Activated CD4-positive, alpha-beta memory T cell treated with anti-CD3 and anti-CD28 coated beads for 36 hours (primary cell): ENCODE measurements at regions not wholly inside any gene's neighbourhood (a gene's known extent, or its start where the extent isn't known, plus 50 kb on each side); places are given as distances from the start of the nearest gene placed in this dataset.

ENCODE experiments used
- CTCF ChIA-PET: fragments of 350-600 bp; sonication (Branson Sonifier 250); formaldehyde crosslinking; loops from one replicate; lab custom pipeline; 2021; ENCODE audit warnings: antibody characterized with exemption, inconsistent platforms; lab: Charles Lee
- POLR2A ChIA-PET: fragments of 350-600 bp; sonication (Branson Sonifier 250); formaldehyde crosslinking; loops from one replicate; lab custom pipeline; 2021; ENCODE audit warnings: antibody characterized with exemption; lab: Charles Lee
- DNase-seq: peaks from one replicate; pipeline ENCODE4 v3.0.0-alpha.2; 2020
- H3K27ac Mint-ChIP-seq: one replicate; pipeline ENCODE4 v1.8.0; 2021; ENCODE audit warnings: mixed read lengths
- H3K27me3 Mint-ChIP-seq: one replicate; pipeline ENCODE4 v1.8.0; 2021; ENCODE audit warnings: mixed read lengths
- H3K36me3 Mint-ChIP-seq: one replicate; pipeline ENCODE4 v1.8.0; 2021; ENCODE audit warnings: mixed read lengths
- H3K4me1 Mint-ChIP-seq: one replicate; pipeline ENCODE4 v1.8.0; 2021; ENCODE audit warnings: low read depth, mixed read lengths
- H3K4me3 Mint-ChIP-seq: one replicate; pipeline ENCODE4 v1.8.0; 2021; ENCODE audit warnings: mild to moderate bottlenecking, mixed read lengths
- H3K9me3 Mint-ChIP-seq: one replicate; pipeline ENCODE4 v1.8.0; 2021; ENCODE audit warnings: mixed read lengths
- intact Hi-C: fragments of 100-400 bp; cut with micrococcal nuclease; formaldehyde crosslinking; loops from one replicate; pipeline ENCODE4 v1.15.1; 2023

DNA sequence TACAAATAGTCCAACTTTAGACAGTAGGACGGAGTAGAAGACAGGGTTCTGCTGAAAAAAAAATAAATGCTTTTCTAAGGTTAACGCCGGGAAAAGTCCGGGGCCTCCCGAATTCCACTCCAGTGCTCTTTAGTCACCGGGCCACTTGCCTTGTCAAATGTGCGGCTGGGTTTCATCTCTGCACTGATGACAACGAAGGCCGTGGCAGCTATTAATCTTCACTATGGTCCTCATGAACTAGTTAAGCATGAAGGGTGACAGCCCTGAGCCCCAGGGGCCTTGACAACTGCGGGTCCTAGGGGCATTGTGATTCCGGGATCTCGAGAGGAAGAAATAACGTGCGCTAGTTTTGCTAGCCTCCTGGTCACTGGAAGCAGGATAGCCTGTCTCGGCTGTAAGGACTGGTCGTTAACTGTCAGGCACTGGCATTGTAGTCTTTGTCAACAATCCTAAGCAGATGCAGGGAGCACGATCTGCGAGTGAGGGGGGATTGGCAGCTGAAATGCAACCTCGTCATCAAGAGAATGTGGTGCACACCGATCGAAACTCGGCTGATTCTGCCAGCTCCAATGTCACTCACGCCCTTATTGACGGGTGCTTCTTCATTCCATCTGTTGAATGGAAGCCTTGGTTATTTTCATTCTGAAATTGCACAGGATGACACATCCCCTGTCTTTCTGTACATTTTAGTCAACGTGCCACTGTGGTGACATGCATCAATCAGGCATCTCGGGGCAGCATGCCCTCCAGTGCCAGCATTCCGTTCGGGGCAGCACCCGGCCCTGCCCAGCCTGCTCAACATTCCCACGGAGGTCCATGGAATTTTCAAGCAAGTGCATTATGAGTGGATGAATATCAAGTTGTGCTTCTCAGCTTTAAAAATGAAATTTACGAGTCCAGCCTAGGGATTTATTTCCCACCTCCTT lies 51.6 kb upstream of the MGMT start:
- ChIA-PET POLR2A (no interaction called here), CTCF (no interaction called here)
- Mint-ChIP-seq H3K9me3 (no peaks in the 10 kb centered on the region), H3K4me1 (no peaks in the 10 kb centered on the region), H3K27ac (no peak overlapping the region), H3K4me3 (no peak overlapping the region), H3K36me3 (no peaks in the 10 kb centered on the region), H3K27me3 (no peaks in the 10 kb centered on the region)
- intact Hi-C loops = no loop called here
- no peak for DNase-seq

DNA sequence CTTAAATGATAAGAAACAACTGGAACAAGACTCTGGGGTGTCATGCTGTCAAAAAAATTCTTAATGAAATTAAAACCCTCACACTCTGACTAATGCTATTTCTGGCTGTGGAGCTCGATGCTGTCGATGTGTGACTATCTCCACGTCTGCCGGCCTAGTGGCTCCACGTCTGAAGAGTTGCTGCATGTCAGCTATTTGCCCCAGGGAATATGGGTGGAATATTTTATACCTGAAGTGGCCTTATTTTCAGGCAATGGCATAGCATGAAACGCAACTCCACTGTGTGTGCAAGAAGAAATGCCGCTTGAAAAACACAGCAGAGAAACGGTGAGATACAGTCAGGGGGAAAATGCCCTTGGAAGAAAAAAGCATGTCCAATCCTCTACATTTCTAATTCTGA lies 50.9 kb upstream of the MGMT start:
- Mint-ChIP-seq H3K27me3 (no peaks in the 10 kb centered on the region), H3K27ac (no peak overlapping the region), H3K36me3 (no peaks in the 10 kb centered on the region), H3K4me1 (no peaks in the 10 kb centered on the region), H3K4me3 (no peak overlapping the region), H3K9me3 (no peaks in the 10 kb centered on the region)
- no peak for DNase-seq
- intact Hi-C loops = no loop called here
- ChIA-PET POLR2A (no interaction called here), CTCF (no interaction called here)

DNA sequence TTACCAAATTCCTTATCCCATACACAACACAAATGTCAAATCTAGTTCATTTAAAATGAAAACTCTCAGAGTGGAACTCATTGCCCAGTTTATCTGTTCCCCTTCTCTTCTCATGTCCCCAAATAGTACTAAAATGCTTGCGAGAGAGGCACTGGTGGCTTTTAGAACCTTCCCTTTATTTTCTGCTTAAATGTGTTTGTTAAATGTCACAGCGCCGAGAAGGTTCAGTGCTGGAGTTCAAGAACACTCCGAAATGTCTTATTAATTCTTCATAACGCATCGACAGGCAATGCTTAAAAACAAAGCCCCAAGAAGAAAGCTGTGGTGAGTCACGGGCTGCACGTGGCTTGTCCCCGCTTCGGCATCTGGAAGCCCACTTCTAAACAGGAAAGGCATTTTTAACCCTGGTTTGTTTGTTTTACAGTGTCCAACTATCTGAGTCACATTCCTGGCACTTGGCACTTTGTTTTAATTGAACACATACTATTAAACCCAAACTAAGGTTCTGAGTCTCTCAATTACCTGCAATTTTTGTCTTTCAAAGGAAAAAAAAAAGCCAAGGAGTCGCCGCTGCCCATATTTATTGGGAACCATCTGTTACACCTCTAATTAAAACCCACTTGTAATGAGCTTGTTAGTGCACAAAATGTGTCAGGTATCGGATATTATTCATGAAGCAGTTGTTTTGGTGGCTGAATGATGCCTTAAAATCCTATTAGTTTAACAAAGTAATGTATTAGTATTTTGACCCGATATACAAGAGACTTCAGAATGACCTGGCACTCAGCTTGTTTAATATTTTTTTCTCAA lies 49.9 kb upstream of the MGMT start:
- no peaks in the 10 kb centered on the region for H3K36me3 Mint-ChIP-seq
- CTCF ChIA-PET = no interaction called here
- POLR2A ChIA-PET = no interaction called here
- no peak overlapping the region for H3K4me3 Mint-ChIP-seq
- intact Hi-C loops = no loop called here
- no peaks in the 10 kb centered on the region for H3K9me3 Mint-ChIP-seq
- H3K27ac Mint-ChIP-seq = no peak overlapping the region
- DNase-seq = no peak
- H3K27me3 Mint-ChIP-seq = no peaks in the 10 kb centered on the region
- no peaks in the 10 kb centered on the region for H3K4me1 Mint-ChIP-seq
